BE2C (cell line): ENCODE measurements at regions not wholly inside any gene's neighbourhood (a gene's known extent, or its start where the extent isn't known, plus 50 kb on each side); places are given as distances from the start of the nearest gene placed in this dataset.

Source experiments
- DNase-seq: peaks from one replicate; pipeline ENCODE4 v3.0.0-alpha.2; 2020
- H3K27me3 ChIP-seq: fragments of 250-450 bp; sonication (Bioruptor Pico); 2 replicates; pipeline ENCODE4 v1.5.1; 2020; ENCODE audit warnings: mild to moderate bottlenecking
- H3K36me3 ChIP-seq: fragments of 250-450 bp; sonication (Bioruptor Pico); 2 replicates; pipeline ENCODE4 v1.5.1; 2020; ENCODE audit warnings: mild to moderate bottlenecking
- H3K4me1 ChIP-seq: fragments of 250-450 bp; sonication (Bioruptor Pico); 2 replicates; pipeline ENCODE4 v1.5.1; 2020
- H3K4me3 ChIP-seq: 2 replicates; pipeline ENCODE4 v1.5.1; 2011; ENCODE audit warnings: low read depth, low read length
- H3K9me3 ChIP-seq: fragments of 250-450 bp; sonication (Bioruptor Pico); 2 replicates; pipeline ENCODE4 v1.5.1; 2020
- TF ChIP-seq, protein P1 (sequence below): IDR thresholded peaks from 2 replicates; pipeline ENCODE4 v1.5.1; 2012; ENCODE audit warnings: mild to moderate bottlenecking, low read depth, low read length

DNA sequence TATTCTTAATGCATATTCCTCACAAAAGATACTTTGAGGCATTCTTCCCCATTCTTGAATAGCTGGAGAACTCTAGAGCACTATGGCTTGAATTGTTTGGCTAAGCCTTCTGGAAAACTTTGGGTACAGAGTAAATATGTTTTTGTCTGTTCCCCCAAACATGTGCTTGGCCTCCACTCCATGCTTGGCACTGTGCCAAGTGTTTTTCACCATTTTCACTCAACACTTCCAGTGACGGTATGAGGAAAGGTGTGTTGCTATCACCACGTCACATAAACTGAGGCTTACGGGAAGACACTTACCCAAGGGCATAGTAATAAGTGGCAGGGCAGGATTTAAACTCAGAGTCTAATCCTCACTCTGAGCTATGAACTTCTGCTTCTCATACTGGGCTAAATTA, 318.2 kb downstream of the WDR11 start:
- H3K9me3 ChIP-seq = no peaks in the 10 kb centered on the region
- H3K4me3 ChIP-seq = no peak overlapping the region
- DNase-seq = no peak
- H3K27me3 ChIP-seq = no peaks in the 10 kb centered on the region
- no peaks in the 10 kb centered on the region for H3K36me3 ChIP-seq
- TF ChIP-seq, protein P1, sequence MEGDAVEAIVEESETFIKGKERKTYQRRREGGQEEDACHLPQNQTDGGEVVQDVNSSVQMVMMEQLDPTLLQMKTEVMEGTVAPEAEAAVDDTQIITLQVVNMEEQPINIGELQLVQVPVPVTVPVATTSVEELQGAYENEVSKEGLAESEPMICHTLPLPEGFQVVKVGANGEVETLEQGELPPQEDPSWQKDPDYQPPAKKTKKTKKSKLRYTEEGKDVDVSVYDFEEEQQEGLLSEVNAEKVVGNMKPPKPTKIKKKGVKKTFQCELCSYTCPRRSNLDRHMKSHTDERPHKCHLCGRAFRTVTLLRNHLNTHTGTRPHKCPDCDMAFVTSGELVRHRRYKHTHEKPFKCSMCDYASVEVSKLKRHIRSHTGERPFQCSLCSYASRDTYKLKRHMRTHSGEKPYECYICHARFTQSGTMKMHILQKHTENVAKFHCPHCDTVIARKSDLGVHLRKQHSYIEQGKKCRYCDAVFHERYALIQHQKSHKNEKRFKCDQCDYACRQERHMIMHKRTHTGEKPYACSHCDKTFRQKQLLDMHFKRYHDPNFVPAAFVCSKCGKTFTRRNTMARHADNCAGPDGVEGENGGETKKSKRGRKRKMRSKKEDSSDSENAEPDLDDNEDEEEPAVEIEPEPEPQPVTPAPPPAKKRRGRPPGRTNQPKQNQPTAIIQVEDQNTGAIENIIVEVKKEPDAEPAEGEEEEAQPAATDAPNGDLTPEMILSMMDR = no peak
- no peaks in the 10 kb centered on the region for H3K4me1 ChIP-seq

DNA sequence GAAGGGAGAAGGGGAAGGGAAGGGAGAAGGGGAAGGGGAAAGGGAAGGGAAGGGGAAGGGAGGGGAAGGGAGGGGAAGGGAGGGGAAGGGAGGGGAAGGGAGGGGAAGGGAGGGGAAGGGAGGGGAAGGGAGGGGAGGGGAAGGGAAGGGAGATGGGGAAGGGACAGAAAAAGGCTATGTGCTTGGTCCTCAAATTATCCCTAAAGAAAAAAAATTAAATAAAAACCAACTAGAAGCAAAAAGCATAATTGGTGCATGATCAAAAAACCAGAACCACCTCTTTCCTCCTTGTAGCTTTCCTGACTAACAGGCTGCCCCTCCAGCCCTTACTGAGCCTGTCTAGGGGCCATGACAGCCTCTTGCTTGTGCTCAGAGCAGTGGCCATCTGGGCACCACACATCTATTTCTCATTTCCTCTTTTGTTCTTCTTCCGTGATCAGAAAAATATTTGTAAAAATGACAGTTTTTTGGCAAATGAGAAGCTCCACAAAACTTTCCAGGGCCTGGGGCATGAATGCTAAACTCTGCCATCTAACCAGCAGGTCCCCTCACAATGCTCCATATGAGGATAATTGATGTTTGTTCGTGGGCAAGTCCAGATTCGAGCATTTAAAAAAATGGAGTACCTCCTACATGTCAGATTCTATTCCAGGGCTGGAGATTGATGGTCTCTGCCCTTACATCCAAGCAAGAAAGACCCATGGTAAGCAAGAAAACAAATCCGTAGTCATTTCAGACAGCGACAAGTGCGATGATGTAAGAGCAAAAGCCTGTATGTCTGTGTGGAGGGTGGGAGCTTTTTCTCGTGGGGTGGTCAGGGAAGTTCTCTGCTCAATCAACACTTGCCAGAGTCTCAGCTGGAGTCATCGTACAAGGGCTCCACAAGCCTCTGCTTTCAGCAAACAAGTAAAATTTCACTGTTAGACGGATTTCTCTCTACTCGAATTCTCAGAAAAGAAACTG, 320.9 kb downstream of the WDR11 start:
- TF ChIP-seq, protein P1 = no peak
- no peaks in the 10 kb centered on the region for H3K36me3 ChIP-seq
- no peak for DNase-seq
- H3K4me3 ChIP-seq = no peak overlapping the region
- H3K27me3 ChIP-seq = no peaks in the 10 kb centered on the region
- no peaks in the 10 kb centered on the region for H3K9me3 ChIP-seq
- H3K4me1 ChIP-seq = no peaks in the 10 kb centered on the region

DNA sequence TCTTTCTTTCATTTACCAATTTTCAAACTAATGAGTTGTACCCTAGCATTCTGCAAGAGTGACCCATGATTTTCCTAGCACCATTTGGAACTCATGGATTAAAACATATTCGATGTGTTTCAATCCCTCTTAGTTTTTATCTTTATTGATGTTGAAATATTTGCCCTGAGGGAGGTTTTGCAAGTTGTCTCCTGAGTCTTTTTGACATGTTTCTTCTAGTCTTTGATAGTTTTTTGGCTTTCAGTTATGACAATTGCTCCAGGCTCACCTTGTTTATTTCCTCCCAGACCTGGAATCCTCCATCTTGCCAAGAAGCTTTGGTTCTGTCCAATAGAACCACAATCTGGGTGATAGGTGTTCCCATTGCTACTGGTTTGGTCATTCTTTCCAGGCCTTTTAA, 327.8 kb downstream of the WDR11 start:
- Histone ChIP-seq H3K4me1 (no peaks in the 10 kb centered on the region), H3K4me3 (no peak overlapping the region), H3K27me3 (no peaks in the 10 kb centered on the region), H3K36me3 (no peaks in the 10 kb centered on the region), H3K9me3 (no peaks in the 10 kb centered on the region)
- TF ChIP-seq, protein P1 = no peak
- DNase-seq = no peak

DNA sequence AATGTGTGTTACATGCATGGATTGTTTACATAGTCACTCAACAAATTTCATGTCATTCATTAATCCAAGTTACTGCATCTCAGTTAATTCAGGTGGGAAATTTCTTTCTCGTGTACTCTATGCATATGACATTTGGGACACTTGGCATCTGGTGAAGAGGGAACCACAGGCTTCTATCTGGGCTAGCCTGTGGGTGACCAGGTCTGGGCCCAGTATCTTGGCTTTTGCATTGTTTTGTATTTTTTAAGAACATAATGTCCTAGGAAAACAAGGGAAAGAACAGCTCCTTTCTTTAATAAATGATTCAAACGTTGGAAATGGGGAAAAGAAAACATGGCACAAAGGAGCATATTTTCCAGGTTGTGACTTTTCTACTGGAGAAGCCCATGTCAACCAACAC, 331.1 kb downstream of the WDR11 start:
- Histone ChIP-seq H3K4me3 (no peak overlapping the region), H3K36me3 (no peaks in the 10 kb centered on the region), H3K27me3 (no peaks in the 10 kb centered on the region), H3K4me1 (no peaks in the 10 kb centered on the region), H3K9me3 (no peaks in the 10 kb centered on the region)
- TF ChIP-seq, protein P1 = no peak
- no peak for DNase-seq

DNA sequence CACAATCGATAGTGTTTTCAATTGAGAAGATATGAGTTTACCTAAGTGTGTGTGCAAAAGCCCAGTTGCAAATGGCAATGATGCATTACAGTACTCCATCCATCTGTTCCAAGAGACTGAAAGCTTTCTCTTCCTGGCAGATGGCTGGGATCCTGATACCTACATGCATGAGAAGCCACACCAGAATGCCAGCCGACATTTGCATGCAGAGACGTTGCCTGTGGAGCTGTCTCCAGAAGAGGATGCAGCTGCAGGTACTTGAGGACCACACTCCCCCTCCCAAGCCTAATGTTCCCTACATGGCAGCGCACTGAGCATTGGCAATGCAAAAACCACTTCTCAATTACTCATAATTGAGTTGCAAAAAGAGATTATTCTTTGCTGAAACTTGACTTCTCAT, 332.1 kb downstream of the WDR11 start:
- Histone ChIP-seq H3K9me3 (no peaks in the 10 kb centered on the region), H3K27me3 (no peaks in the 10 kb centered on the region), H3K4me3 (no peak overlapping the region), H3K36me3 (no peaks in the 10 kb centered on the region), H3K4me1 (no peaks in the 10 kb centered on the region)
- TF ChIP-seq, protein P1 = no peak
- no peak for DNase-seq

DNA sequence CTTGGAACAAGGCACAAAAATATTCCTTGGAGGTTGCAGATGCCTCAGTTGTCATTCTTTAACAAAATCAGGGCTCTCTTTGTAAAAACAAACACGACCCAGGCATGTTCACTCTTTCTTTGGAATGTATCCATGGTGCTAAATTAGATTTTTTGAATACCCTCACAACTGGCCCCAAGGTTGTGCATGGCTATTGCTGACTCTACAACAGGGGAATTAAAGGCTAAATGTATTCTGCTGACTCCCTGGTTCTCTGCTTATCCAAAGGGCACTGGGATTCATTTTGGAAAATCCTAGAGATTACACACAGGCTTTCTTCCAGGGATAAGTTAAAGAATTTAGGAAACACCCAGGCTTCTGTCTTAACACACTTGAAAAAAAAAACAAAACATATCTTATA, 332.5 kb downstream of the WDR11 start:
- TF ChIP-seq, protein P1 = no peak
- no peaks in the 10 kb centered on the region for H3K9me3 ChIP-seq
- H3K4me1 ChIP-seq = no peaks in the 10 kb centered on the region
- no peaks in the 10 kb centered on the region for H3K27me3 ChIP-seq
- H3K4me3 ChIP-seq = no peak overlapping the region
- DNase-seq = no peak
- H3K36me3 ChIP-seq = no peaks in the 10 kb centered on the region
